ENCODE measurements at regions not wholly inside any gene's neighbourhood (a gene's known extent, or its start where the extent isn't known, plus 50 kb on each side); places are given as distances from the start of the nearest gene placed in this dataset.
"Not testable (repeated sequence)": the region's sequence is repeated elsewhere in the genome, so short reads cannot be mapped to it uniquely, and the experiment has no call there.

- FAIRE-seq (peak; percentile 93), DNase-seq (ENCODE audit: extremely low spot score, insufficient read length, low read depth) (peak; percentile 77)
Measured at GRCh38 chr1:234963180-234963903, 165.3 kb downstream of the TOMM20 start.

DNA sequence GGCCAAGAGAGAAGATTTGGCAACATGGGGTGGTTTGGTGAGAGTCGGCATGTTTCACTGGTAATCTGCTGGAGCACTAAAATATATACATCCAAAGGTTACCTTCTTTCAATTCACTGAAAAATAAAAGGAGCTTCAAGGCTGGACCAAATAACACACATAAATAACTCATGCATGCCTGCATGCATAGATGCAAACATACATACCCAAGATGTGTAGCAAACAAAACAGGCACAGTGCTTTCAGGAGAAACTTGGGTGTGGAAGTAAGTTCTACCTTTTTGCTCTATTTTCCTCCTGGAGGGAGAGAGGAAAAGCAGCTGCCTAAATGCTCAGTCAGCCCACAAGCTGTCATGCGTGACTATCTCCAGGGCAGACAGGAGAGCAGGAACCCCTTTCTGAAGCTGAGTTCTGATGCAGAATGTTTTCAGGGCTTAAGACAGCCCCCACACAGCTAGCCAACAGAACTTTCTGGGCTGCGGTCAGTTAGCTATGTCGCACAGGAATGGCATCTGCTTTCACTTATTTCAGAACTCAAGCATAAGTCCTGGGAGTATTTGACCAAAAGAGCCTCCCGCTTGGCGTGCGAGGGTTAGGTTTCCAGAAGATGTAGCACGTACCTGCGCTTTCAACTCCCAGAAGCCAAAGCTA is 166.2 kb downstream of the TOMM20 start:
- no peak for DNase-seq (ENCODE audit: extremely low spot score, insufficient read length, low read depth)
- FAIRE-seq, result peak; percentile 91

- FAIRE-seq, result peak; percentile 36
Measured at GRCh38 chr1:234961456-234962339, 166.9 kb downstream of the TOMM20 start.

DNA sequence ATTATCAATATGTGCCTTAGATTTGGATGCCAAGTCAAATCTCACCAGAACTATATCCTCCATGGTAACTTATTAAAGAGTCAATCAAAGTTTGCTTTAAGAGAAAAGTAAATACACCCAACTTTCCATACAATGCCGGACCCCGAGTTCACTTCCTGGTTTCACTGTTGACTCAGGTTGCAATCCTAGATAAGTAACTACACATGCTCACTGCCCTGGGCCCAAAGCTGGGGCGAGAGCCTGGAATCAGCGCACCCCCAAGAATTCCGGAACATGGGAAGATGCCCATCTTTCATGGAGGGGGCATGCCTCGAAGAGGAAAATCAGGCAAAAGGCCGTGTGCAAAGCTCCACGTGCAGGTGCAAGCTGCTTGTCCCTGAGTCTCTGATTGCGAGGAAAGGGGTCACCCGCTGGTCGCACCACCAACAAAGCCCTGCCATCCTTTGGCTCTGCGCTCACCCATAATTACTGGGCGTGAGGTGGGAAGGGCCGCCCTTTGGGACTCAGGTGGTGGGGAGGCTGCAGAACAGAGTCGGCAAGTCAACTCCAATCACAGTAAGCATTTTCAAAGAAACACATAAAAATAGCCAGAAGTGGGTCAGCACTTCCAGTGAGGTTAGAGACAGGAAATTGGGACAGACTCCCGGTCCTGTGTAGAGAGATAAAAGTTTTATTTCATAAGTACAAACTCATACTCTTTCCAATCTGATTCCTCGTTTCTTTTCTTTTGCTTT is 167.7 kb downstream of the TOMM20 start:
- FAIRE-seq (peak; percentile 42), DNase-seq (ENCODE audit: extremely low spot score, insufficient read length, low read depth) (no peak)

More at GRCh38 chr1:234961456-234962339, 166.9 kb downstream of the TOMM20 start:
- DNase-seq (ENCODE audit: extremely low spot score, insufficient read length, low read depth), result no peak

- no peak for DNase-seq (ENCODE audit: extremely low spot score, insufficient read length, low read depth)
- no peak for FAIRE-seq
Measured at GRCh38 chr1:234958706-234959657, 169.7 kb downstream of the TOMM20 start.

DNA sequence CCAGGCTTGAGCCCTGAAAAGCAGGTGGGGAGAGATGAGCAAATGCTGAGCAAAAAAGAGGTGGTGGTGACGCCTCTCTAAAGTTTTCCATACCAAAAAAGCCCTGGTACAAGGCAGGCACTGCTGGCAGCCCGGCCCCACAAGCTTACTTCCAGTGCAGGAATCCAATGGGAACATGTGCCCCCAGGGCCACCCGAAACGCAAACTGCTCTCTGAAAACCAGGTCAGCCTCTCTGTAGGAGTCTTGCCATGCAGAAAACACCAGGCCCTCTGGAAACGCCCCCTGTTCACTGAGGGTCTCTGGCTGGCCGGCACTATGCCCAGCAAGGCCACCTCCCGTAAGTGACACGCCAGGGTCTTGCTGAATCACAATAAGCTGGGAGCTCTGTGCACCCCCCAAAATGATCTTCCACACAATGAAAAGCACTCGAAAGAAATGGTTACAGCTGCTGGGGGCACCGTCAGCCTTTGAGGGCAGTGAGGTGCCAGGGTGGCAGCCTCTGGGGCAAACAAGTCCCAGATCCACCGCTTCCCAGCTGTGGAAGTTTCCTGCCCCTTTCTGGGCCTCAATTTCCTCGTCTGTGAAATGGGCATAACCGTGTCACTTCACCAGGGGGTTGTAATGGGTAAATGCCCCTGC is 170.5 kb downstream of the TOMM20 start:
- no peak for FAIRE-seq
- no peak for DNase-seq (ENCODE audit: extremely low spot score, insufficient read length, low read depth)

DNA sequence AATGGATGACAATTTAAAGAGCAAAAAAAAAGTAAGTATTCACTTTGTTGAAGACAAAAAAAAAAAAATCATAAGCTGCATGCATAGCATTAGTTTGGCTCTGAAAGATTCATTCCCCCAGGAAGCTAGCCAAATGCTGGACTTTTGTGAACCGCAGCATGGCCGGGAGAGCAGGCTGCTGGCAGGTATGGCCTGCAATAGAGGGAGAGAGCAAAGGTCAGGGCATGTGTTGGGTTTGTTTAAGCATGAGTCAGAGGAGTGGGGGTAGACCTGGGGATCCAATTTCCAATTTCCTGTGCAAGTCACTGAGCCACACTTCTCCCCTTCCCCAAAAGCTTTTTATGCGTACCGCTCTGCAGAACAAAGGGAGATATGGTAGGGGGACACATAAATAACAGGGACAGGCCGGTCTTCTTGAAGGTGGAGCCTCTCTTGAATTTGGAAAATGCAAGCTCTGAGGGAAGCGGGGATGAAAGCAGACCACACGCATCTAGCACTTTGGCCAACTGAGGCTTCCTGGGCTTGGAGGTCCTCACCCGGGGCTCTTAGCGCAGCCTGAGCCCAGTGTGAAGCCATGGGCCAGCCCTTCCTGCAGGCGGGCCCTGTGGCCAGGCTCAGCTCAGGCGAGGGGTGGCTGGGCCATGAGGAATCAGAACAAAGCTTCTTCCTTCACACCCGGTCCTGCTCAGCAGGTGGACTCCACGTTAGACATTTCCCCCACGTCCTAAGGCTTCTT is 171.1 kb downstream of the TOMM20 start:
- DNase-seq (ENCODE audit: extremely low spot score, insufficient read length, low read depth), result no peak
- no peak for FAIRE-seq

DNA sequence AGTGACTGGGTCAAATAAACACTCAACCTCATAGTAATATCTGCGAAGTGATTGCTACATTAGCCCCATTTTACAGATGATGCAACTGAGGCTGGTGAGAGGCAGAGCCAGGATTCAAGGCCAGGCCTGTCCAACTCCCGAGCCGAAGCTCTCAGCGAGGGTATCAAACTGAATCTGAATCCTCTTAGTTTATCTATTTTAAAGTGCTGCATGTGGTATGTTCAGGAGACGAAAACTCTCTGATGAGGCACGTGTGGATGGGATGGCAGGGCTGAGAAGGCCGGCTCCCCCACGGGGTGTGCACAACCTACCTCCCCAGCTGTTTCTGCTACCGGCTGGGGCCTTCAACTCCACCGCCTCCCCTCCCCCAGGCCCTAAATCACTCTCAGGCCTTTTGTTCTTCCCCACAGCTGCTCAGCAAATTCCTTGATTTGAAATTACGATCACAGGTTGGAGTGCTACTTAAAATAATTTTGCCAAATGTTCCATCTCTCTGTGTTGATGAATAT is 171.8 kb downstream of the TOMM20 start:
- no peak for FAIRE-seq
- DNase-seq (ENCODE audit: extremely low spot score, insufficient read length, low read depth), result no peak

DNA sequence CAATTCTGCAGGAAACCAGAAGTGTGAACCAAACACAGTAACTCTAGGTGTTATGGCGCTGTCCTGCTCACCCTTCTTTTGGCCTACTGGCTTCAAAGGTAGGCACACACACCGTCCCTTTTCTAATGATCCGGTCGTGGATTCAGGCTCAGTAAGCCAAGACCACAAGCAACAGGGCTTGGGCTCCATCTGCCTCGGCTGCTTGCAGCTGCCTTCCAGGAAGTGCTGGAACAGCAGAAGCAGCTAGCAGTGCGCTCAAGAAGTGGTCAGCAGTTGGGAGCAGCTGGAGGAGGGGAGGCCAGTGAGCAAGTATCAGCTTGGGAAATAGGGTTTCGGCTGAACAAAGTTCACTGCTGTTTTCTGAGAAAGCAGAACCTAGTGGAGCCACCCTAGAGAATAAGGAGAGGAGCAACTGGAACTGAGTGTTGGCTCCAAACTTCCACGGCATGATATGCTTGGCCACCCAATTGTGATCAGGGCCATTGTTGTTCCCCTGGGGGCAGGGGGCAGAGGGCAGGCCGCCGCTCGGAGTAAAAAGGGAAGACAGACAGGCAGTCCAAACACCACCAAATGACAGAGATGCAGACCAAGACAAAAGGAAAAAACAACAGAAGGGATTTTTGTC is 173.4 kb downstream of the TOMM20 start:
- DNase-seq (ENCODE audit: extremely low spot score, insufficient read length, low read depth), result no peak
- FAIRE-seq, result peak; percentile 73

DNA sequence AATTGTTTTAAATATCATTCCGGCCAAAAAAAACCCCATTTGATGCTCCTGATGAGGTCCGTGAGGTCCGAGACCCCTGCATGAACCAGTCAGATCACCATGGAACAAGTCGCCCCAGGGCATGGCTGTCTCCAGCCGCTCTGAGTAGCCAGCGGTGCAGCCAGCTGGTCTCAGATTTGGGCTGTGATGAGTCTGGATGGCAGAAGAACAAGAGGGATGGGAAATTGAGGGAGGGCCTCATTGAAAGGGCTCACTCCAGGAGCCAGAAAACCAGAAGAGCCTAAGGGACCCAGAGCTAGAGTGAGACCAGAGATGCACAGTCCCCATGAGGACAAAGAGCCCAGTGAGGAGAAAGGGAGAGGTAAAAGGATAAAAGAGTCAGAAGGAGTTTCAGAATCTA is 174.0 kb downstream of the TOMM20 start:
- no peak for DNase-seq (ENCODE audit: extremely low spot score, insufficient read length, low read depth)
- FAIRE-seq, result no peak

DNA sequence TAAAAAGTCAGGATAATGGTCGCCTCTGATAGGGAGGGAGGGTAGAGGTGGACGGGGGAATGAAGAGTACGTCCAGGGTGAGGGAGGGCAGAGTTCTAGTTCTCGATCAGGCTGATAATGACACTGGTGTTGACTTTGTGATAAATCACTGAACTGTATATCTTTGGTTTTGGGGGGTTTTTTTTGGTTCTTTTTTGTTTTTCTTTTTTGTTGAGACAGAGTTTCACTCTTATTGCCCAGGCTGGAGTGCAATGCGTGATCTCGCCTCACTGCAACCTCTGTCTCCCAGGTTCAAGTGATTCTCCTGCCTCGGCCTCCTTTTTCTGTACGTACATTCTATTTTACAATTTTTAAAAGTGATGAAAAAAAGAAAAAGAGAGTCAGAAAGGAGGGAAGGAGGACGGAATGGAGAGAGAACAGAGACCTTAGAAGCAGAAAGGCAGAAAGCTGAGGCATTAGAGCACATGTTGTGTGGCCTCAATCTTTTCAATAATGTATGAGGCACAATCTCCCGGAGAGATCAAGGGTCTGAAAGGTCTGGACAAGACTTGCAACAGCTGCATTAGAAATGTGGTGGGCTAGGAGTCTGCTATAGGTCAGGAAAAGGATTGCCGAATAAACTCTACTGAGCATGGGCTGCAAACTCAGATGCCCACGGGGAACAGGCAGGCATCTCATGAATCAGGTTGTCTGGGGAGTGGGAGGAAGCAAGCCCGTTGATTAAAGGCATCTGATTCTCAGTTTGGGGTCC is 174.8 kb downstream of the TOMM20 start:
- no peak for DNase-seq (ENCODE audit: extremely low spot score, insufficient read length, low read depth)
- peak; percentile 36 for FAIRE-seq

DNA sequence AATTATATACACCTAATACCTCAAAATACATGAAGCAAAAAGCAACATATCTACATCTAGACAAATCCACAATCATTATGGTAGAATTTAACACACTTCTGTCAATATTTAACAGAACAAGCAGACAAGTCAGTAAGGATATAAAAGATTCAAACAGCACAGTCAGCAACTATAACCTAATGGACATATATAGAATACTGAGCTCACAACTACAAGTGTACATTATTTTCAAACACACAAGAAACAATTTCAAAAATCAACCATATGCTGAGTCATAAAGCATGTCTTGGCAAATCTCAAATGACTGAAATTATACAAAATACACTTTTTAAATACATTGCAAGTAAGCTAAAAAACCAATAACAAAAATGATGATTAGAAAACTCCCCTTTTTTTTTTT is 178.0 kb downstream of the TOMM20 start:
- FAIRE-seq (no peak), DNase-seq (ENCODE audit: extremely low spot score, insufficient read length, low read depth) (no peak)

- FAIRE-seq; DNase-seq (ENCODE audit: extremely low spot score, insufficient read length, low read depth): not testable (repeated sequence)
Measured at GRCh38 chr1:234949528-234949927, 179.1 kb downstream of the TOMM20 start.

- DNase-seq (ENCODE audit: extremely low spot score, insufficient read length, low read depth), result no peak
- FAIRE-seq, result peak; percentile 64
Measured at GRCh38 chr1:234944439-234945344, 183.9 kb downstream of the TOMM20 start.

DNA sequence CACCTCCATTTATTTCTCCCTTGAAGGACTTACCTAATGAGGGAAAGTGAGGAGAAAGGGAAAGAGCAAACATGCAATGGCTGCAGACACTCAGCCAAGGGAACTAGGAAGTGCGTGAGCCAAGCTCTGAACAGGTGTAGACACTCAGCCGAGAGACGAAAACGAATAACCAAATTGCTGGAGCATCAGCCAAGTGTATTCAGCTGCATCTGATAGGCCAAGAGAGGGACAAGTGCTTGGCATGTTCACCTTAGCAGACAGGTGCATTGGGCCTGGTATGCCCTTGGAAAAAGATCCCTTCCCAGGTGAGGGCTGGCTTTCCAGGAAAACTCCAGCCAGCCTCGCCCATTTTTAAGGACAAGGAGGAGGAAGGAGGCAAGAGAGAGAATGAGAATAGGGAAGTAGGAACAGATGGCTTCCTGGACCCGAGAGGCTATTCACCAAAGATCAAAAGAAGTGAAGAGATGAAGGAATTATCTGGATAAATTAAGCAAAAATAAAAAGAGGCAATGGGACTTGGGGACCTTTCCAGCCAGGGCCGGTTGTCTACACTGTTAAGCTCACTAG is 184.7 kb downstream of the TOMM20 start:
- DNase-seq (ENCODE audit: extremely low spot score, insufficient read length, low read depth) (no peak), FAIRE-seq (no peak)

Measured in GM18507 (cell line).